Naive B cell (primary cell): ENCODE measurements at regions not wholly inside any gene's neighbourhood (a gene's known extent, or its start where the extent isn't known, plus 50 kb on each side); places are given as distances from the start of the nearest gene placed in this dataset.

Source experiments
- ATAC-seq, 2 donors: fragments of 150-1000 bp; cut with Tn5 transposase; 2 replicates each; pipeline ENCODE4 v1.10.0; 2021; ENCODE audit warnings: low read depth in 2 of 2, mild to moderate bottlenecking in 2 of 2, moderate library complexity in 2 of 2
- DNase-seq: peaks from one replicate; pipeline ENCODE4 v3.0.0; 2022
- H3K27ac Mint-ChIP-seq, 6 donors: one replicate each; pipeline ENCODE4 v1.8.0; 2020 to 2022; ENCODE audit warnings: mild to moderate bottlenecking in 6 of 6, mixed read lengths in 6 of 6, moderate library complexity in 5 of 6, inconsistent platforms in 2 of 6
- H3K27me3 Mint-ChIP-seq, 3 donors: one replicate each; pipeline ENCODE4 v1.8.0; 2021 to 2022; ENCODE audit warnings: mixed read lengths in 3 of 3, mild to moderate bottlenecking in 1 of 3
- H3K36me3 Mint-ChIP-seq, 2 donors: one replicate each; pipeline ENCODE4 v1.8.0; 2020 to 2022; ENCODE audit warnings: mixed read lengths in 2 of 2, inconsistent platforms in 1 of 2, mild to moderate bottlenecking in 1 of 2
- H3K4me1 Mint-ChIP-seq, 3 donors: one replicate each; pipeline ENCODE4 v1.8.0; 2020 to 2022; ENCODE audit warnings: mixed read lengths in 3 of 3, inconsistent platforms in 1 of 3, mild to moderate bottlenecking in 1 of 3, moderate library complexity in 1 of 3
- H3K4me3 Mint-ChIP-seq, 8 donors: one replicate each; pipeline ENCODE4 v1.8.0; 2020 to 2022; ENCODE audit warnings: mild to moderate bottlenecking in 8 of 8, mixed read lengths in 8 of 8, moderate library complexity in 8 of 8, inconsistent platforms in 2 of 8
- H3K9me3 Mint-ChIP-seq, 7 donors: one replicate each; pipeline ENCODE4 v1.8.0; 2020 to 2022; ENCODE audit warnings: mixed read lengths in 7 of 7, mild to moderate bottlenecking in 5 of 7, inconsistent platforms in 2 of 7, moderate library complexity in 1 of 7

DNA sequence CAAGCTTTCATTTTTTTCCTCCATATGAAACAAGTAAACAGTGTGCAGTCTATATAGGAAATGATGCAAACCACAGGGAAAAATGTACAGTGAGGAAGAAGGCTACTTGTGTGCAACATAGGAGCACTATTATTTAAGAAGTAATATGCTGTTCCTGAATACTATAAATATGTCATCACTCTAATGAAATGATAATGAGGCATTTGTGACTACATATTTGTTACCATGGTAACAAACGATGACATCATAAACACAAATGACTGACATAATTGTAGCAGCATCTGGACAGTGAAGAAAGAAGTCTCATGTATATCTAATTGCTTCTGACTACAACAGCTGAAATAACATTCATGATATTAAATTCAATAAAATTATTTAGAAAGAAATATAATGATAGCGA, 164.8 kb downstream of the C7orf25 start:
- Mint-ChIP-seq H3K4me1 (no peaks in the 10 kb centered on the region), H3K27ac (peak overlapping the region in 1 of 6 donors; percentile 18), H3K27me3 (peaks cover 0 to under 1% (median under 1%) of the 10 kb centered on the region in 3 donors), H3K4me3 (no peak overlapping the region), H3K9me3 (peaks cover 2 to 15% (median 8%) of the 10 kb centered on the region in 7 donors), H3K36me3 (no peaks in the 10 kb centered on the region)
- DNase-seq: no peak
- ATAC-seq: no peak

- H3K36me3 Mint-ChIP-seq: no peaks in the 10 kb centered on the region
- H3K27me3 Mint-ChIP-seq: no peaks in the 10 kb centered on the region
- H3K4me3 Mint-ChIP-seq: no peak overlapping the region
- no peaks in the 10 kb centered on the region for H3K4me1 Mint-ChIP-seq
- no peak for ATAC-seq
- H3K9me3 Mint-ChIP-seq: peaks cover 0 to 15% (median 8%) of the 10 kb centered on the region in 7 donors
- DNase-seq: no peak
- H3K27ac Mint-ChIP-seq: no peak overlapping the region
These were observed 165.7 kb downstream of the C7orf25 start for GRCh38 chr7:42746214-42746613.

- H3K36me3 Mint-ChIP-seq: no peaks in the 10 kb centered on the region
These were observed 166.4 kb downstream of the C7orf25 start for GRCh38 chr7:42745357-42746059.

DNA sequence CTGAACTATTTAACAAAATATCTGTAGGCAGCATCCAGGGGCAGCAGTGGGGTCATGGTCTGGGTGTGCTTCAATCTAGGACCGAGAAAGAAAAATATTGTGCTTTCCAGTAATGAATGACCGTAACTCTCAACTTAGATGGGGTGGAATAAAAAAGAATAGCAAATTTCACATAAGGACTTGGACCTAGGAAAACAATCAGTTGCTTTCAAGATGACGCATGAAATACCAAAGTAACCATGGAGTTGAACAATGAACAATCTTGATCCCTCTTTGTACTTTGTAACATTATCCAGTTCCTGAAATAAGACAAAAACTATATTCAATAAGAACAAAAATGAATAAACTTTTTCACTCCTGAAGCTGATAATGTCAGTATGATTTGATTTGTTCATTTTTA, 167.1 kb downstream of the C7orf25 start:
- no peak overlapping the region for H3K27ac Mint-ChIP-seq
- H3K4me1 Mint-ChIP-seq: no peaks in the 10 kb centered on the region
- DNase-seq (no peak), ATAC-seq (no peak)
- H3K9me3 Mint-ChIP-seq: peaks cover 0 to 15% (median 8%) of the 10 kb centered on the region in 7 donors
- H3K27me3 Mint-ChIP-seq: no peaks in the 10 kb centered on the region
- no peak overlapping the region for H3K4me3 Mint-ChIP-seq
- H3K36me3 Mint-ChIP-seq: no peaks in the 10 kb centered on the region

More at GRCh38 chr7:42745357-42746059, 166.4 kb downstream of the C7orf25 start:
- Mint-ChIP-seq H3K4me3 (no peak overlapping the region), H3K9me3 (peaks cover 0 to 15% (median 8%) of the 10 kb centered on the region in 7 donors), H3K4me1 (no peaks in the 10 kb centered on the region), H3K27me3 (no peaks in the 10 kb centered on the region), H3K27ac (no peak overlapping the region)
- DNase-seq (no peak), ATAC-seq (no peak)

DNA sequence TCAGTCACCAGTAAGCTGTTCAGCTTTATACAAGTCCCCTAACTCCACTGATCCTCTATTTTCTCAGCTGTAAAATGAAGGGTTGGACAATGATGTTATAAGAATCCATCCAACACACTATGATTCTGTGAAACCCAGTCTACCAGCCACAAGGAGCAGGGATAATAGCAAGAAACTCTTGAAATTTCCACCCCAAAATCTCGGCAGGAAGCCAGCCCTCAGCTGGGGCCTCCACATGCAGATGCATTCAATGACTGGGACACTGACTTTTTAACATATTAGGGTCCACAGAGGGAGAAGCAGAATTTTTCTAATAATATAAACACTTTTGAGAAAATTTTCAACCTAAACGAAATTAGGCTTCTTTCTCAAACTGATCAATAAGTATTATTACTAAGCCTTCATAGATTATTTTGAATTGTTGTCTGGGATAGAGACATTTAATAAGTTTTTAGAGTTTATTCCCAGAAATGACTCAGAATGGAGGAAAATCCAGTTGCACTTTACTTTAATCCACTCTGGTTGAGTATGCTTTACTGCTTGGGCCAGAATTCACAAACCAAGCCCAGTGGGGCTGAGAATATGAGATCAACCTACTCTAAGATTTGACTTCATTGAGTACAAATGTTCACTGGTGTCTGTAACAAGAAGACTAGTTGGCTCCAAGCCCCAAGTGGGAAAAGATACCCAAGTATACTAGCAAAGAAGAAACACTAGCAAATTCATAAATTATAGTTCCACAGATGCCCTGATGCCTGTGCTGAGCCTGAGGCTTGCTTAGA, 168.6 kb downstream of the C7orf25 start:
- Mint-ChIP-seq H3K4me3 (no peak overlapping the region), H3K27me3 (no peaks in the 10 kb centered on the region), H3K9me3 (peaks cover 0 to 7% (median 3%) of the 10 kb centered on the region in 7 donors), H3K27ac (no peak overlapping the region), H3K36me3 (no peaks in the 10 kb centered on the region), H3K4me1 (no peaks in the 10 kb centered on the region)
- DNase-seq (no peak), ATAC-seq (no peak)

DNA sequence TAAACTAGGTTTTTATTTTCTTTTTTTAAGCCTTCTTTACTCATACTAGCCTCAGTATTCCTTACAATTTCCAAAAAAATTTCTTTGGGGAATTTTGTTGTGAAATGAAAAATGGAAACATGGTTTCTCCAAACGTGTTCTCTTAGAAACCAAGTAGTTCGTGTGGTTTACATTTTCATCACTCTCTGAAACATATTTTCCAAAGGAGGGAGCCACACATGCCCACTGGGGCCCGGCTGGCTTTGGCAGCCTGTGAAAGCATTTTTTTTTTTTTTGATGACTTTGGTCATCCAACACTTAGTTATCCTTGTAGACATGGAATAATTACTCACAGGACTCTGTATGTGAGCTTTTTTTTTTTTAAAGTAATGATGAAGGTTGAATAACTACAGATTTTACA, 169.6 kb downstream of the C7orf25 start:
- Mint-ChIP-seq H3K9me3 (peaks cover under 1 to 10% (median 3%) of the 10 kb centered on the region in 7 donors), H3K4me1 (no peaks in the 10 kb centered on the region), H3K36me3 (no peaks in the 10 kb centered on the region), H3K27me3 (no peaks in the 10 kb centered on the region), H3K27ac (no peak overlapping the region), H3K4me3 (no peak overlapping the region)
- ATAC-seq: no peak
- no peak for DNase-seq

GRCh38 chr7:42740408-42740807, 171.5 kb downstream of the C7orf25 start:
- Mint-ChIP-seq H3K9me3 (peaks cover 0 to 10% (median 2%) of the 10 kb centered on the region in 7 donors), H3K27me3 (no peaks in the 10 kb centered on the region), H3K4me1 (no peaks in the 10 kb centered on the region), H3K27ac (no peak overlapping the region), H3K4me3 (no peak overlapping the region), H3K36me3 (no peaks in the 10 kb centered on the region)
- ATAC-seq (no peak), DNase-seq (no peak)

DNA sequence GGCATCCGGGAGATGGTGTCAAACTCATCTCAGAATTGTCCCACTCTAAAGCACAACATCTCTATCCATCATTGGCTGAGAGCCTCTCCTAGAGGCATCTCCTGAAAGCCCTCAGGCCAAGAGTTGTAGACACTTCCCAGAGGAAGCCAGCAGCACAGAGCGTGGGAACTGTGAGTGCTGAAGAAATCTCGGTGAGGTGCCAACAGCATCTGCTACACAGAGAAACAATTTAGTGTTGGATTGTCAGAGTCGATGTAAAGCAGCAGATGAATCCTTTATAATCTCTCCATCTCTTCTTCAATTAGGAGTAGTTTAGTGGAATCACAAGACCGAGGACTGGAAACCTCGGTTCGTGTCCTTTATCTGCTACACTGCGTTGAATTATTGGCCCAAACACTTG, 172.2 kb downstream of the C7orf25 start:
- H3K27me3 Mint-ChIP-seq: no peaks in the 10 kb centered on the region
- H3K4me3 Mint-ChIP-seq: no peak overlapping the region
- H3K27ac Mint-ChIP-seq: no peak overlapping the region
- H3K36me3 Mint-ChIP-seq: no peaks in the 10 kb centered on the region
- DNase-seq (no peak), ATAC-seq (no peak)
- H3K4me1 Mint-ChIP-seq: no peaks in the 10 kb centered on the region
- H3K9me3 Mint-ChIP-seq: peaks cover 0 to 10% (median 2%) of the 10 kb centered on the region in 7 donors

DNA sequence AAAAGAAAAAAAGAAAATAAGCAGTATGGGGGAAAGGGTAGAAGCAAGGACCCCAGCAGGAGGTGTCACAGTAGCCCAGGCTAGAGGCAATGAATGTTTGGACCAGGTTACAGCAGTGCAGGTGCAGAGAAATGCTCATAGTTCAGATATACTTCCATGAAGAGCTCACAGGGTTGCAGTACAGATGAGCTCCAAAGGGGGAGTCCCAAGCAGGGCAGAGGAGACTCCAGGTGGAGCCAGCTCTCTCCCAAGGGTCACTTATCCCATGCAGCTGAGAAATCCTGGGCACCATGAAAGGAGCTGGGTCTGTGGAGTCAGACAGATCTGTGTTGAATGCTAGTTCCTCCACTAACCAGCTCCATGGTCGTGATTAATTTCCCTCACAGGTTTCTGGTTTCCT, 174.9 kb downstream of the C7orf25 start:
- Mint-ChIP-seq H3K4me1 (no peaks in the 10 kb centered on the region), H3K4me3 (no peak overlapping the region), H3K9me3 (peaks cover 0 to 10% (median 3%) of the 10 kb centered on the region in 7 donors), H3K27ac (no peak overlapping the region), H3K36me3 (no peaks in the 10 kb centered on the region), H3K27me3 (no peaks in the 10 kb centered on the region)
- DNase-seq (no peak), ATAC-seq (no peak)

GRCh38 chr7:42735081-42735480, 176.8 kb downstream of the C7orf25 start:
- DNase-seq: no peak

DNA sequence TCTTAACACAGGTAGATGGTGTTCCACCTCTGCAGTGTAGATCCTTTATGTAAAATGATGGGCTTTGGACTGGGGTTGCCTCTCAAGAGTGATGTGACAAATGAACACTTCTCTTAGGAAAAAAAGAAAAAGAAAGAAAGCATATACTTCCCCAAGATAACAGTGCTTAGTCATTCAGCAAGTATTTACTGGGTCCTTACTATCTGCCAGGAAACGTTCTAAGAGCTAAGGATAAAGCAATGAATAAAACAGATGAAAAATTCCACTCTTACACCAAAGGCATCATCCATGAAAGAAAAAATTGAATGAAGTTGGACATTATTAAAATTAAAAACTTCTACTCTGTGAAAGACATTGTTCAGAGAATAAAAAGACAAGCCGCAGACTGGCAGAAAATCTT, 177.3 kb downstream of the C7orf25 start:
- Mint-ChIP-seq H3K36me3 (no peaks in the 10 kb centered on the region), H3K27ac (no peak overlapping the region), H3K4me3 (no peak overlapping the region), H3K4me1 (no peaks in the 10 kb centered on the region), H3K27me3 (no peaks in the 10 kb centered on the region), H3K9me3 (peaks cover 0 to 15% (median 3%) of the 10 kb centered on the region in 7 donors)
- ATAC-seq: no peak
- no peak for DNase-seq

More at GRCh38 chr7:42735081-42735480, 176.8 kb downstream of the C7orf25 start:
- Mint-ChIP-seq H3K27ac (no peak overlapping the region), H3K9me3 (peaks cover 0 to 15% (median 3%) of the 10 kb centered on the region in 7 donors), H3K4me1 (no peaks in the 10 kb centered on the region), H3K27me3 (no peaks in the 10 kb centered on the region), H3K4me3 (no peak overlapping the region), H3K36me3 (no peaks in the 10 kb centered on the region)
- ATAC-seq: no peak

GRCh38 chr7:42733040-42733439, 178.8 kb downstream of the C7orf25 start:
- Mint-ChIP-seq H3K4me1 (no peaks in the 10 kb centered on the region), H3K27me3 (peaks cover 0 to 10% (median 0%) of the 10 kb centered on the region in 3 donors), H3K27ac (no peak overlapping the region), H3K36me3 (no peaks in the 10 kb centered on the region), H3K9me3 (peaks cover 0 to 12% (median 2%) of the 10 kb centered on the region in 7 donors), H3K4me3 (no peak overlapping the region)
- DNase-seq (no peak), ATAC-seq (no peak)

DNA sequence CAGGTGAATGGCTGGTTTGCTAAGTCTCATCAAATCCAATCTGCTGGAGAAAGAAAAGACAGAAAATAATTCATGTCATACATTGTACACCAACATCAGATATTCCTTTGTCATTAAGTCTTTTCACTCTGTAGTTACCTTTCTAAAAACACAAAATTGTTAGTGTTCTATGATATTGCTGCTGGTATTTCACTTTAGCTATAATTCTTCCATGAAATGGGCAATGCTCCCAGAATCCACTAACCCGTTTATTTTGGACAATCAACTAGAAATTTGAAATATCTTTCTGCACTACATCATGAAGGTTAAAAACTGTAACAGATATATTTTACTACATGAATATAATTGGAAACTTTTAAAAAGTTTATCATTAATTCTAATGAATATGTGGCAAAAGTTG, 181.3 kb downstream of the C7orf25 start:
- Mint-ChIP-seq H3K9me3 (peaks cover 0 to 5% (median 0%) of the 10 kb centered on the region in 7 donors), H3K36me3 (no peaks in the 10 kb centered on the region), H3K27me3 (peaks cover 0 to 10% (median 0%) of the 10 kb centered on the region in 3 donors), H3K4me3 (no peak overlapping the region), H3K27ac (no peak overlapping the region), H3K4me1 (no peaks in the 10 kb centered on the region)
- ATAC-seq (no peak), DNase-seq (no peak)
